NCI-H226 (cell line): ENCODE measurements at regions not wholly inside any gene's neighbourhood (a gene's known extent, or its start where the extent isn't known, plus 50 kb on each side); places are given as distances from the start of the nearest gene placed in this dataset.
"Not testable (repeated sequence)": the region's sequence is repeated elsewhere in the genome, so short reads cannot be mapped to it uniquely, and the experiment has no call there.

Source experiments
- DNase-seq: peaks from one replicate; pipeline ENCODE4 v3.0.0-alpha.2; 2015

DNA sequence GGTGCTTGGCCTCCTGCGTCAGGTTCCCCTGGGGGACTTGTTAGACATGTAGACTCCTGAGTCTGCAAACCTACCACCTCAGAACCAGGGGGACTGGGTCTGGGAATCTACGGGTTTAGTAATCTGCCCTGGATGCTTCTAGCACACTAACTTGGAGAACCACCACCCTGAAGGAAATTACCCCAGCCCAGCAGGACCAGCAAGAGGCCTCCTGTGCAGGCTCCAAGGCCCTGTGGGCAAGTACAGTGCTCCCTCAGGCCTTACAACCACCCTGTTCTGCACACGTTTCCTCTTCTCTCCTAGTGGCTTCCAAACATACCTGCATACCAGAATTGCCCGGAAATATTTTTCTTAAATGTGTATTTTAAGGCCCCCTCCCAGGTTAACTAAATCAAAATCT lies 423.0 kb downstream of the FUT8 start:
- DNase-seq: no peak

- DNase-seq: no peak
Observed at GRCh38 chr14:65838565-65838964, 426.0 kb downstream of the FUT8 start.

DNA sequence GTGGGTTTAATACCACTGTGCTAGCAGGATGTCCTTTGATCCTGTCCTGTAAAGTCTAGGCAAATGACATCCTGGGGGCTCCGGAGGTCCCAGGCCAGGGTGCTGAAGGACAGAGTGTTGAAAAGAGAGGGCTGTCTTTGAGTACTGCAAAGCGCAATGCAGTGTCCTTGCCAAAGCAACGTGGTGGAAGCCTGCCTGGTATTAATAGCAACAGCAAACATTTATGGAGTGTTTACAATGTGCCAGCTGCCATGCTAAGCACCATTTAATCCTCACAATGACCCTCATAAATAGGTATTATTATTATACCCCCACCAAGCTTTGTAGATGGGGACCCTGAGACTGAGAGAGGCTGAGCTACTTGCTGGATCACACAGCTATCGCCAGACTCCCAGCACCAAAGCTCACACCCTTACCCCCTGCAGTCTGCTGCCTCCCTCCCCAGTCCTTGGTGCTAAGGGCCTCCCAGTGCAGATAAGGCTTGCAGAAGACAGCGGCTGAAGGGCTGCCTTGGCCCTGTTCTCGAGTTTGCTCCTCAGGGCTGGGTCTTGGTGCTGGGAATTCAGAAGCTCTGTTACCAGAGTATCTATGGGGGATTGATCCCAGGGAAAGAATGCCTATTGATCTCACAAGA lies 427.7 kb downstream of the FUT8 start:
- no peak for DNase-seq

- DNase-seq: peak; percentile 21
Observed at GRCh38 chr14:65840786-65841185, 428.3 kb downstream of the FUT8 start.

GRCh38 chr14:65846196-65846868 lies 433.8 kb downstream of the FUT8 start:
- no peak for DNase-seq

DNA sequence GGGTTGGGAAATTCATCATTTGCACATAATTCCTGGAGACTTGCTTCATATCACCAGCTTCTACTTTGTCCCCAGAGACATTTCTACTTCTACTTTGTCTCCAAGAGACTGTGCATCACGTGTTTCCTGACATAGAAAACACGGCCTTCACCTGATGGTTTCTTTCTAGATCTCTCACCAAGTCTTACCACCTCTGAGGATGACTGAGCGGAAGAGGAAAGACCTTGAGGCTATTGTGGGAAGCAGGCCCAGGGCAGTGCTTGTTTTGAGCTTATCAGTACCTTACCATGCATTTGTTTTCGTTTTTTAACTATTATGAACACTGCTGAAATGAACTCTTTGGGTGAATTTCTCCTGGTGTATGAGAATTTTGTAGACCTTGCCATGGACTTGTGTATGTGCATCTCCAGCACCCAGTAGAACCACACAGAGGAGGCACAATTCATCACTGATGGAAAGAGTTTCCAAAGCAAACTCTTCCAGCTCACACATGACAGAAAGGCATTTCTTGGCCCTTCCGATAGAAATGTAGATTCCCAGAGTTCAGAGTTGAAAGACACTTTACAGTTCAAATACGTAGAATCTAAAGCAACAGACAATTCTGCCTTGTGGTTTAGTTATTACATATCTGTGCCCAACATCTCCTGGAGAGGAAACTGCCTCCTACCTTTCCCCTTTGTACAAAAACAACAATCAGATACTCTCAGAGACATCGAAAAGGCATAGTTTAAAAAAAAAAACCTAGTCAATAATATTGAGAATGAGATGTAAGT lies 434.7 kb downstream of the FUT8 start:
- DNase-seq: no peak

- DNase-seq: not testable (repeated sequence)
Observed at GRCh38 chr14:65847931-65848330, 435.4 kb downstream of the FUT8 start.

- DNase-seq: no peak
Observed at GRCh38 chr14:65849091-65849490, 436.6 kb downstream of the FUT8 start.

DNA sequence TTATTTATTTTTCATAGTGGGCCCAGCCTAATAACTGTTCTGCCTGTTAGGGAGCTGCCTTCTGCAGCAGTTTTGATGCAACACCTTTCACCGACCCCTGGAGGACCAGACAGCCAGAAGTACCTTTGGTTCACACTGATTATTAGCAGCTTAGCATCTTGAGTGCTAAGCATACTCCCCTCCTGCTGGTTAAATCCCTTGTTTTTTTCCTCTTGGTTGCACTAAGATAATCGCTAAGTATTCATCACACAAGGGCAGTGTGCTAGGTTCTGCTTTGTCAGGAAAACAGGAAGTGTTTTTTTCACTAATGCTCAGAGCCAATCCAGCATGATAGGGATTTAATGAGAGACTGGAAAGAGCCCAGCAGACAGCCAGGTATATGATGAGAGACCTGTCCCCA lies 437.0 kb downstream of the FUT8 start:
- DNase-seq: no peak

DNA sequence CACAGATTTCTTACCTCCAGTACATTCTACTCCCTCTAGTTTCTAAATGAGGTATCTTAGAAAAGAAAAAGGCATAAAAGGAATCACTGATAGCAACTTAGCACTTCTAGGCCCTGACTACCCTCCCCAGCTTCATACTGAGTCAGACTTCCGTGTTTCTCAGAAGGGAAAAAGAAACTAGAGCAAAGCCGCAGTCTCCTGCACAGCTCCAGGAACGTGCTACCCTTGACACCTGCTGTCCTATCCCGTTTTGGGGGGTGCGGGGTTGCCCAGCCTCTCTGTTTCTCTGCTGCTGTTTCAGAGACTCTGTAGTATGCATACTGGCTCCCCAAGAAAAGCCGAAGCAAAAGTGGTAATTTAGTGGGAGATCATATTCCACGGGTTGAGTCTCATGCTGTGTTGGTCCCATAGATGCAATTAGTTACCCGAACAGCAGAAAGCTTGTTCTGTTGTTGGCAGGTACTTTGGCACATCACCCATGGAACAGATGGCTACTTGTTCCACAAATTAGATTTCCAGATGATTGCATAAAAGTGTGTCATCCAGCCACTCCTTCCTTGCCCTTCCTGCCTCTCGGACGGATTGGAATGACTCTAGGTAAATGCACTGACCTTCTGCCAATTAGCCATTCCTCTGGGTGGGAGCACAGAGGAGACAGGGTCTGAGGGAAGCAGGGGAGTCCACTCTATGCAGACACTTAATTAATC lies 438.1 kb downstream of the FUT8 start:
- DNase-seq: no peak

DNA sequence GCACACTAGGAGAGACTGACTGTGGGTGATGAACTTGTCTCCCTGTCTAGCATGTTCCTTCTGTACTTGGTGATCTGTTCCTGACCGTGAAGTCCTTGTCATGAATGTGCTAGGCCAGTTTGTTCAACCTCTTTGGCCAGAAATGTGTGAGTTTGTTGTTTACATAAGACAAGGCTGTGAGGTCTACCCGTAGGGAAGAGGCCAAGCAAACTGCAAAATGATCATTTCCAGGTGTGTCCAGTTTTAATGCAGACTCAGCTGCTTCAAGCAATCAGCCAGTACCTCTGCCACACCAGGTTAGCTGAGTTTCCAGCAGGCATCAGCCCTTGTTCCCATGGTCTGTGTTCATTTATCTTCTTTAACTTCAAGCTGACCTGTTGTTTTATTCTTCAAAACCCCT lies 440.2 kb downstream of the FUT8 start:
- no peak for DNase-seq

GRCh38 chr14:65853407-65853955 lies 441.0 kb downstream of the FUT8 start:
- DNase-seq: no peak

DNA sequence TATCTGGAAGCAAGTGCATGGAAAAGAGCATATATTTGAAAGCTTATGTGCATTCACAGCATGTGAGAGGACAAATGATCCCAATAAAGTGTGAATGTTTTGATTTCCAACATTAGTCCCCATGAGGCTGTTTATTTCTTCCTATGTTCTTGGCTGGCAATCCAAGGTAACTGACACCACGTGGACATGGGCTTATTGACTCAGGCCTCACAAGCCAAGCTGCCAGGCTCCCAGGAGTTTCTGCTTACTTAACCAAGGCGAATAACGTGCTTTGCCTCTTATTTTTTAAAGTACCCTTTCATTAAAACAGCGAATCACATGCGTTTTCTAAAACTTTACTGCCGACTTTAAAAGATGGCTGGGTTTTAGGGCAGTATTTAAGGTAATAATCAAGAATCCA lies 441.7 kb downstream of the FUT8 start:
- DNase-seq: no peak

DNA sequence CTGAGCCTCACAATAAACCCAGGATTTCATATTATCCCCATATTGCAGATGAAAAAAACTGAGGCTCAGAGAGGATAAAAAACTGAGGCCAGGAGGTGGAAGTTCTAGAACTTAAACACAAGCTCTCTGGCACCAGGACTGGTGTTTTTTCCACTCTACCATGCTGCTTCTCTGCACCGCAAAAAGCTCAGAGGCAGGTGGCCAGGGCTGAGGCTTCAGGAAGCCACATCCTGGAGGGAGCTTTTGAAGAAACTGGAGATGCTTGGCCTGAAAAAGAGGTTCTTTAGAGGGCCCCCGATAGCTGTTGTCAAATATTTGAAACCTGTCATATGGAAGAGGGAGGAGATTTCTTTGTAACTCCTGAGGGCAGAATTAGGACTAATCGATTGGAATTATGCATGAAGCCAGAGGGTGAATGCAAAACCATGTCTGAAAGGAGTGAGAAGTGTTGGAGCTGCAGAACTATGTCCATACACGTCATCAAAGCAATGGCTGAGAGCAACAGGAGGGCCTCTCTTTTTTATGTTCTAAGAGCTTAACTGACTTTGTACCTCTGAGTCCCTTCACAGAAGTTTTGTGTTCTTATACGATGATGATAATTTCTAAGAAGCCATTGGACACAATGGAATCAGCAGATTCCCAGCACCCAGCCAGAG lies 448.6 kb downstream of the FUT8 start:
- DNase-seq: no peak

- no peak for DNase-seq
Observed at GRCh38 chr14:65864549-65864948, 452.0 kb downstream of the FUT8 start.

- no peak for DNase-seq
Observed at GRCh38 chr14:65864984-65865383, 452.5 kb downstream of the FUT8 start.

GRCh38 chr14:65866448-65866847 lies 453.9 kb downstream of the FUT8 start:
- no peak for DNase-seq

DNA sequence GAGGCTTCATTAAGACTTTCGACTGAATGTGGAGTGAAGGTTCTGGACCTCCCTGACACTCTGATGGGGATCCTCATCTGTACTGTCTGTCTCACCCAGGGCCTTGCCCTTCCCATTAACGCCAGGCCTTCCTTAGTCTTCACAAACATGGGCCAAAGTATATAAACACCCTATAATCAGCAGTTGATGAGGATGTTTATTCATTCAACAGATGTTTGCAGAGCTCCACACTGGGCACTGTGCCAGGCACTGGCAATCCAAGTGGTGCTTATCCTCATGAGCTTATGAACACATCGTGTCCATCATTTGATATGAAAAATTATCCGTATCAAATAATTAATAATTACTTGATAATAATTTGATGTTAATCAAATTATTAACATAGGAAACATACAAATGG lies 454.4 kb downstream of the FUT8 start:
- no peak for DNase-seq

- DNase-seq: no peak
Observed at GRCh38 chr14:65867333-65867732, 454.8 kb downstream of the FUT8 start.

GRCh38 chr14:65872536-65872935 lies 460.0 kb downstream of the FUT8 start:
- peak; percentile 23 for DNase-seq

DNA sequence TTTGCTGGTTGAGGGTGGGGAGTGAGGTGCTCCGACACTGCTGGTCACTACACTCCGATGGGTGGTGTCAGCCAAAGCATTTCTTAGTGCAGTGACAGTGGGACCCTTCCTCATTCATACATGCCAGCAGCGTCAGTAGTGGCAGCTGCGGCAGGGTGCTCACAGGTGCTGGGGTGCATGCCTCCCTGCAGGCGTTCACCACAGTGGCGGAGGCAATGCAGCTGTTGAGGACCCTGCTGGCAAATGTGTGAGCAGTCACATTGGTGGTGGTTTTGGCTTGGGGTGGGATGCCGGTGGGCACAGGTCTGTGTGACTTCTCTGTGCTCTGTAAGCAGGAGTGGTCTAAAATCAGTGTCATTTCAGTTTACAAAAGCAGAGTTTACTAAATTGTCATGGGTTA lies 464.6 kb downstream of the FUT8 start:
- no peak for DNase-seq

- DNase-seq: no peak
Observed at GRCh38 chr14:65877624-65878023, 465.1 kb downstream of the FUT8 start.

- DNase-seq: no peak
Observed at GRCh38 chr14:65878586-65878985, 466.1 kb downstream of the FUT8 start.
